Pancreas (tissue), 10 donors: ENCODE measurements at regions not wholly inside any gene's neighbourhood (a gene's known extent, or its start where the extent isn't known, plus 50 kb on each side); places are given as distances from the start of the nearest gene placed in this dataset.

Experiments used
- ATAC-seq, 4 donors: fragments of 200-7000 bp; cut with Tn5 transposase; one replicate each; pipeline versions ENCODE4 v1.8.0 to v1.9.1; 2020; ENCODE audit warnings: mild to moderate bottlenecking in 4 of 4, moderate library complexity in 4 of 4
- DNase-seq, 6 donors: peaks; one replicate each; pipeline ENCODE4 v3.0.0-alpha.2; 2020
- FAIRE-seq: peaks from 2 replicates; lab custom pipeline; 2012; peaks lifted over from hg19 to GRCh38; lab: Jason Lieb, UNC
- H3K27ac ChIP-seq, 4 donors: fragments of 200-600 bp; sonication (generic); 1 replicate in 3 of 4; 2 replicates in 1 of 4; pipeline versions ENCODE4 v1.5.0 to v1.8.0; 2020
- H3K27me3 ChIP-seq, 4 donors: fragments of 200-600 bp; one replicate each; pipeline ENCODE4 v1.8.0; 2021
- H3K36me3 ChIP-seq, 3 donors: fragments of 200-600 bp; sonication (generic) in 1 of 3; one replicate each; pipeline versions ENCODE4 v1.5.0 to v1.8.0; 2020 to 2021
- H3K4me1 ChIP-seq, 3 donors: fragments of 200-600 bp; one replicate each; pipeline ENCODE4 v1.8.0; 2021
- H3K4me3 ChIP-seq, 4 donors: fragments of 200-600 bp; sonication (generic) in 2 of 4; one replicate each; pipeline versions ENCODE4 v1.5.0 to v1.8.0; 2020 to 2021
- H3K9me3 ChIP-seq, 4 donors: fragments of 200-600 bp; one replicate each; pipeline ENCODE4 v1.8.0; 2021
- WGBS, 2 donors: extraction: QIAGEN DNeasy Blood & Tissue Kit; methylation state at CpG; one replicate each; pipeline ENCODE4 v1.1.7; 2013; 5-methylcytosine and 5-hydroxymethylcytosine counted together
- intact Hi-C, 3 donors: fragments of 100-400 bp; cut with DNase I; formaldehyde crosslinking; loops; one replicate each; pipeline versions ENCODE4 v1.11.1 to v1.14.2; 2022
- TF ChIP-seq, protein P1 (sequence below), 4 donors: fragments of 200-600 bp; sonication (generic) in 3 of 4; IDR thresholded peaks; one replicate each; pipeline versions ENCODE4 v1.5.0 to v1.8.0; 2021; ENCODE audit warnings: antibody characterized with exemption in 4 of 4
- donor health status: healthy with polysubstance abuse.
- donor health status: DM: no; HTN: no; CAD: no; lungs with moderate emphysema.
- donor health status: DM: no; HTN: no; CAD: no.
- donor health status: control.
- donor health status: control.
- donor health status: Bipolar disorder and iron deficiency.
- donor health status: DM: yes; HTN: yes; CAD: no.
- donor health status: DM: no; HTN: no; CAD: no.
- donor health status: DM: no; HTN: no; CAD: no.
- donor health status: DM: yes; HTN: yes; CAD: no.

DNA sequence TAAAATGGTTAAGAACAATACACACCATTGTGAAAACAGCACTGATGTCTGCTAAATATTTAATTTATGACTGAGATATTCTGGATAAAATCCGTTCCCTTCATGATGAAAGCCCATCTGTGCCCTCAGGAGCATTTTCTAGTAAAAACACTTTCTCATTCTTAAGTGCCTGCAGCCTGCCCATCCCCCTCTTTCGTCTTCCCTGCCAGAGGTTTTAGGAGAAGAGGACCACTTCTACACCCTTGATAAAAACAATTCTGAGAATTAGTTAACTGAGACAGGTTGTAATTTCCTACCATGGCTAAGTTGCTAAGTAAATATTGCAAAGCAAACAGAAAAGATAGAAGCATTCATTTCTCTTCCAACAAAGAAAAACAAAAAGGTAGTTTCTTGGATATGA lies 272.6 kb downstream of the ATPSCKMT start:
- ATAC-seq, result no peak
- no peak for DNase-seq
- no peak for FAIRE-seq
- H3K4me1 ChIP-seq, result no peaks in the 10 kb centered on the region
- H3K27ac ChIP-seq, result no peak overlapping the region
- H3K27me3 ChIP-seq, result no peaks in the 10 kb centered on the region
- TF ChIP-seq, protein P1, sequence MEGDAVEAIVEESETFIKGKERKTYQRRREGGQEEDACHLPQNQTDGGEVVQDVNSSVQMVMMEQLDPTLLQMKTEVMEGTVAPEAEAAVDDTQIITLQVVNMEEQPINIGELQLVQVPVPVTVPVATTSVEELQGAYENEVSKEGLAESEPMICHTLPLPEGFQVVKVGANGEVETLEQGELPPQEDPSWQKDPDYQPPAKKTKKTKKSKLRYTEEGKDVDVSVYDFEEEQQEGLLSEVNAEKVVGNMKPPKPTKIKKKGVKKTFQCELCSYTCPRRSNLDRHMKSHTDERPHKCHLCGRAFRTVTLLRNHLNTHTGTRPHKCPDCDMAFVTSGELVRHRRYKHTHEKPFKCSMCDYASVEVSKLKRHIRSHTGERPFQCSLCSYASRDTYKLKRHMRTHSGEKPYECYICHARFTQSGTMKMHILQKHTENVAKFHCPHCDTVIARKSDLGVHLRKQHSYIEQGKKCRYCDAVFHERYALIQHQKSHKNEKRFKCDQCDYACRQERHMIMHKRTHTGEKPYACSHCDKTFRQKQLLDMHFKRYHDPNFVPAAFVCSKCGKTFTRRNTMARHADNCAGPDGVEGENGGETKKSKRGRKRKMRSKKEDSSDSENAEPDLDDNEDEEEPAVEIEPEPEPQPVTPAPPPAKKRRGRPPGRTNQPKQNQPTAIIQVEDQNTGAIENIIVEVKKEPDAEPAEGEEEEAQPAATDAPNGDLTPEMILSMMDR (IDR thresholded peaks at IDR 0.05), result no peak
- H3K4me3 ChIP-seq, result no peak overlapping the region
- H3K36me3 ChIP-seq, result no peaks in the 10 kb centered on the region
- intact Hi-C loops, result no loop called here
- H3K9me3 ChIP-seq, result no peaks in the 10 kb centered on the region
- 14 to 18% methylated on average over 2 of the region's 2 CpGs for WGBS, 2 donors

DNA sequence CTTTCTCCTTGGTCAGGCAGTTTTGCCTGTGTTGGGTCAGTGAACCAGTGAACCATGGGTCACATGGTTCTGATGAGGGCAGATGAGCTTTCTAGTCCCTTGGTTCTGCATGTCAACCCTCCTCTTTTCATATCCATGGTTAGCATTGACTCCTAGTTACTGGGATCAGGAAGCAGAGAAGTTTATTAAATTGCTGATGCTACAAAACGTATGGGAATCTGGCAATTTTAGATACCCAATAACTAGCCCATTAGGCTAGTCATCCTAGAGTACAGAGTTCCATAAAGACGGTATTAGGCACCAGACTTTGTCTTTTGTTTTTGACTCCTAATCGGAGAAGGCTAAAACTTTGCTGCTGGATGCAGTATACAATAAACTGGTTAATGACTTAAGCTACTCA lies 273.1 kb downstream of the ATPSCKMT start:
- Histone ChIP-seq H3K4me1 (no peaks in the 10 kb centered on the region), H3K9me3 (no peaks in the 10 kb centered on the region), H3K4me3 (no peak overlapping the region), H3K27me3 (no peaks in the 10 kb centered on the region), H3K36me3 (no peaks in the 10 kb centered on the region), H3K27ac (no peak overlapping the region)
- FAIRE-seq (no peak), ATAC-seq (no peak), DNase-seq (no peak)
- 55 to 68% methylated on average over 3 of the region's 3 CpGs for WGBS, 2 donors
- intact Hi-C loops, result no loop called here
- TF ChIP-seq, protein P1 (IDR thresholded peaks at IDR 0.05), result no peak

GRCh38 chr5:9972059-9972458 lies 277.6 kb downstream of the ATPSCKMT start:
- no peak overlapping the region for H3K27ac ChIP-seq
- ATAC-seq (no peak), DNase-seq (no peak), FAIRE-seq (no peak)
- TF ChIP-seq, protein P1 (IDR thresholded peaks at IDR 0.05), result no peak
- H3K4me1 ChIP-seq, result no peaks in the 10 kb centered on the region
- intact Hi-C loops, result no loop called here
- no peaks in the 10 kb centered on the region for H3K36me3 ChIP-seq
- no peaks in the 10 kb centered on the region for H3K27me3 ChIP-seq
- 72 to 79% methylated on average over 3 of the region's 3 CpGs for WGBS, 2 donors
- H3K9me3 ChIP-seq, result no peaks in the 10 kb centered on the region
- H3K4me3 ChIP-seq, result no peak overlapping the region

DNA sequence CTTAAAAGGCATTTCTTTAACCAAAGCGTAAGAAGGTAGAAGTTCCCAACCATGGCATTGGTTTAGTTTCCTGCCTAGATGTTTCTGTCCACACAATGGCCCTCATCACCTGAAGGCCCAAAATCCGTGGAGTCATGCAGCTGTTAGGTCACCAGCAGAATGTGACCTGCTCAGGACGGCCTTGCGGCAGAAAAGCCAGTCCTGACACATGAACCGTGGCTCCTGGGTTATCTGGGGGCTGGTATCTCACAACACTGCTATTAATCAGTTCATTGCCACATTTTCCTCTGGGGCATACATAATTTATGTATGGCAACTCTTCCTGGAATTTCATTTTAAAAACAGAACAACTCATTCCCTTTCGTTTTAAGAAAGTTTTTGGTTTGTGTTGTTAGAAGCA lies 278.4 kb downstream of the ATPSCKMT start:
- FAIRE-seq, result no peak
- no peak for ATAC-seq
- no peak for DNase-seq
- Histone ChIP-seq H3K4me1 (no peaks in the 10 kb centered on the region), H3K27me3 (no peaks in the 10 kb centered on the region), H3K27ac (no peak overlapping the region), H3K9me3 (no peaks in the 10 kb centered on the region), H3K4me3 (no peak overlapping the region), H3K36me3 (no peaks in the 10 kb centered on the region)
- intact Hi-C loops, result no loop called here
- TF ChIP-seq, protein P1 (IDR thresholded peaks at IDR 0.05), result no peak
- 45 to 57% methylated on average over 6 of the region's 6 CpGs for WGBS, 2 donors

DNA sequence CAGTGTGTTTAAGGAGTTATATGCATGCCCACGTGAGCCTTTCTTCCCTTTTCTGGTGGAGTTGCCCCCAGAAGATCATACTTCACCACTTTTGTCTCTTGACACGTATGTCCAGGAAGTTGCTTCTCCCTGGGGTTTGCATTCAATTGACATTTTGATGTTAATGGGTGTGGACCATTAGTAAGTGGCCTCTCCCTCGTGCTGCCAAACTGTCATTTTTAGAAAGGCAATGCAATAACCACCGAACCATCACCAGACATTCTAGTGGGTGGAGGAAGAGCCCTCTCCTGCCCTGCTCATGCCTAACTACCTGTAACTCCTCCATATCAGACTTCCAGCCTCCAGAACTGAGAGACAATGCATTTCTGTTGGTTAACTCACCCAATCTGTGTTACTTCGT lies 290.8 kb downstream of the ATPSCKMT start:
- H3K36me3 ChIP-seq, result no peaks in the 10 kb centered on the region
- intact Hi-C loops, result no loop called here
- ATAC-seq (no peak), FAIRE-seq (no peak), DNase-seq (no peak)
- no peak overlapping the region for H3K27ac ChIP-seq
- H3K4me3 ChIP-seq, result no peak overlapping the region
- H3K27me3 ChIP-seq, result no peaks in the 10 kb centered on the region
- TF ChIP-seq, protein P1 (IDR thresholded peaks at IDR 0.05), result no peak
- WGBS, 2 donors, result 44 to 64% methylated on average over 5 of the region's 5 CpGs
- no peaks in the 10 kb centered on the region for H3K4me1 ChIP-seq
- H3K9me3 ChIP-seq, result no peaks in the 10 kb centered on the region
